ENCODE measurements at regions not wholly inside any gene's neighbourhood (a gene's known extent, or its start where the extent isn't known, plus 50 kb on each side); places are given as distances from the start of the nearest gene placed in this dataset.

DNA sequence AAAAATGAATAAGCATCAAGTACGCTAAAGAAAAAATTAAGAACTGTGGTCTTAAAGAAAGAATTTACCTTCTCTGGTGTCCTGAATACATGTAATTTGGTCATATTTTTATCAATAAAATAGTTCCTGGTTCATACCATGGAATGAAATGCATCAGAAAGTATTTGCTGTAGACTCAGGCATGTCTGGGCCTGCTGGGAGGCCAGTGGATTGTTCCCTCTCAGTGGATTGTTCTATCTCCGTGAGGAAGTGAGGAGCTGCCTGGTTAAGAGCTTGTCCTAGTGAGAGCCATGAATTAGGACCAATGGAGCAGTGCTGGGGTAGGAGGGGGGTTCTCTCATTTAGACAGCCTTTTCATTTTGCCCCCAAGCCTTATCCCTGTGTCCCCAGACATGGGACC, 211.7 kb upstream of the HABP2 start:
- TF ChIP-seq, protein P1, sequence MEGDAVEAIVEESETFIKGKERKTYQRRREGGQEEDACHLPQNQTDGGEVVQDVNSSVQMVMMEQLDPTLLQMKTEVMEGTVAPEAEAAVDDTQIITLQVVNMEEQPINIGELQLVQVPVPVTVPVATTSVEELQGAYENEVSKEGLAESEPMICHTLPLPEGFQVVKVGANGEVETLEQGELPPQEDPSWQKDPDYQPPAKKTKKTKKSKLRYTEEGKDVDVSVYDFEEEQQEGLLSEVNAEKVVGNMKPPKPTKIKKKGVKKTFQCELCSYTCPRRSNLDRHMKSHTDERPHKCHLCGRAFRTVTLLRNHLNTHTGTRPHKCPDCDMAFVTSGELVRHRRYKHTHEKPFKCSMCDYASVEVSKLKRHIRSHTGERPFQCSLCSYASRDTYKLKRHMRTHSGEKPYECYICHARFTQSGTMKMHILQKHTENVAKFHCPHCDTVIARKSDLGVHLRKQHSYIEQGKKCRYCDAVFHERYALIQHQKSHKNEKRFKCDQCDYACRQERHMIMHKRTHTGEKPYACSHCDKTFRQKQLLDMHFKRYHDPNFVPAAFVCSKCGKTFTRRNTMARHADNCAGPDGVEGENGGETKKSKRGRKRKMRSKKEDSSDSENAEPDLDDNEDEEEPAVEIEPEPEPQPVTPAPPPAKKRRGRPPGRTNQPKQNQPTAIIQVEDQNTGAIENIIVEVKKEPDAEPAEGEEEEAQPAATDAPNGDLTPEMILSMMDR (IDR thresholded peaks at IDR 0.05; ENCODE audit: low read length): no peak
- TF ChIP-seq EZH2 (IDR thresholded peaks at IDR 0.05; ENCODE audit: borderline replicate concordance, low read length): no peak

All from OCI-LY1 (cell line).